SH-SY5Y (cell line): ENCODE measurements at regions not wholly inside any gene's neighbourhood (a gene's known extent, or its start where the extent isn't known, plus 50 kb on each side); places are given as distances from the start of the nearest gene placed in this dataset.

Source experiments
- GATA2 ChIP-seq: IDR thresholded peaks from 2 replicates; pipeline ENCODE4 v1.6.1; 2011; ENCODE audit warnings: mild to moderate bottlenecking, low read depth, low read length
- GATA3 ChIP-seq: IDR thresholded peaks from 2 replicates; pipeline ENCODE4 v1.6.1; 2011; ENCODE audit warnings: low read depth, mild to moderate bottlenecking, low read length, moderate library complexity

DNA sequence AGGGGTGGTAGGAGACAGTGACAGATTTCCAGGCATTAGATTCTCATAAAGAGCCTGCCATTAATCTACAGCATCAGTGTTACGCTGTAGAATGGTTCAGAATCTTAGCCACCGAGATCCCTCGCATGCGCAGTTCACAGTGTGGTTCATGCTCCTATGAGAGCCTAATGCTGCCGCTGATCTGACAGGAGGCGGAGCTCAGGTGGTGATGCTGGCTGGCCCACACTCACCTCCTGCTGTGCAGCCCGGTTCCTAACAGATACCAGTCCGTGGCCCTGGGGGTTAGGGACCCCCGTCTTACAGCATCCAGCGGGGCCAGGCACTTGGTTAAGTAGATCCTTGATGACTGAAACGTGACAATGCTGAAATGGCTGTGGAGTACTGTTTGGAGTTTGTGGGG is 163.6 kb upstream of the C1orf21 start:
- TF ChIP-seq GATA2 (no peak), GATA3 (no peak)

DNA sequence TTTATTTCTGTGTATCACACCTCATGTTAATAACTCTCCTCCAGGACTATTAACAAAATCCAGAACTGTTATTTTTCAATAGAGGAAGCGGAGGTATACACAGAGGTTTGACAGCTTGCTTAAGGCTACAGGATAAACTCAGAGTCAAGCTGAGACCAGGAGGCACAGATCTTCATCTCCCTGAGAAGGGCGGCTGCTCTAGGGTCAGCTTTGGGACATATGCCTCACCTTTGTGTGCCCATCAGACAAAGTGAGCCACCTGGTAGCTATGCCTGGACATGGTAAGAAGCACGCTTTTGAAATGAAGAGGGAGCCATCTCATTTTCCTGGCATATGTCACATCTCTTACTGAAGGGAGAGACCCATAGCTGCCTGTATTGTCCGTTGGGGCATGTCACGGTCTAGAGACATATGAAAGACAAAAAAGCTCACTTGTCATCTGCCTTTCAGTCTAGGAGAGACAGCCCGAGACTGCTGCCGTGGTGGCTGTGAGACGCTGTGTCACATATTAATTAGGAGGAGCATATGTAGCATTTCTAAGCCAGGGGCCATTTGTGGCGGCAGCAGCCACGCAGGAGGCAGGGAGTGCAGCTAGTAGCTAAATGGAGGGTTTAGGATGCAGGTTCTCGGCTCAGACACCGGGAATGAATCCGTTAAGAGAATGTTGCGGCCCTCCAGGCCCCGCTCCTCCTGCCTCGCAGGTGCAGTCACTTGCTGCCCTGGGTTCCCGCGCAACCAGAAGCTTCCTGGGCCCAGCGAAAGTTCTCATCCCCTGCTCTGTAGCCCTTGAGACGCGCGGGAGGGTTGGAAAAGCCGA is 161.3 kb upstream of the C1orf21 start:
- no peak for TF ChIP-seq GATA2
- no peak for TF ChIP-seq GATA3

DNA sequence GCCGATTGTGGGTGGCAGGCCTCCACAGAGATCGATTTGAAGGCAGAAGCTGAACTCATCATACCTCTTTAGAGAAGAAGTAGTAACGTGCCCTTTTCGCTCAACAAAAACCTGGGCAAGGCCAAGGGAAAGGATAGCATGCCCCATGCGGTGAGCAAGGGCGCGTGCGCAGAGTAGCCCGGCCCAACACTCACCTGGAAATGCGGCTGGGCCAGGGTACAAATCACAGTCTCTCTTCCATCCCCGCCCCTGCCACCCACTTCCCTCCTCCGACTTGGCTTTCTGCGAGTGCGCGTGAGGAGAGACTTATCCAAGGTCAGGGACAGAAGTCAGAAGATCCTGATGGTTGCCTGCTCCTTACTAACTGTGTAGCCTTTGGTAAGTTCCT is 160.7 kb upstream of the C1orf21 start:
- TF ChIP-seq GATA3 (no peak), GATA2 (no peak)

DNA sequence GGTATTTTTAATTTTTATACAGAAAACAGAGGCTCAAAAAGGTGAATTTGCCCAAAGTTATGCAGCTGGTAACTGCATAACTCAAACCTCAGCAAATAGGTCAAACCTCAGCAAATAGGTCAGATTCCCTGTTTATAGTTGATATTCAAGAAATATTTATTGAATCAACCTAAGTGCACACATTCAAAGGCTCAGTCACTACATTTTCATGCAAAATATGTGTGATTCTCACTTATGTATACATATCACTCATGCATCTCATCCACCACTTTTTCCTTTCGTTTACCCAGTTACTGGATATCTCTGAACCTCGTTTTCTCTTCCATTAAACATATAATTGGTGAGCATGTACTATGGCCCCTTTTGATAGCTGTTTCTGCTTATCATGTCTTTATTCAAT is 158.3 kb upstream of the C1orf21 start:
- TF ChIP-seq GATA2 (no peak), GATA3 (no peak)

DNA sequence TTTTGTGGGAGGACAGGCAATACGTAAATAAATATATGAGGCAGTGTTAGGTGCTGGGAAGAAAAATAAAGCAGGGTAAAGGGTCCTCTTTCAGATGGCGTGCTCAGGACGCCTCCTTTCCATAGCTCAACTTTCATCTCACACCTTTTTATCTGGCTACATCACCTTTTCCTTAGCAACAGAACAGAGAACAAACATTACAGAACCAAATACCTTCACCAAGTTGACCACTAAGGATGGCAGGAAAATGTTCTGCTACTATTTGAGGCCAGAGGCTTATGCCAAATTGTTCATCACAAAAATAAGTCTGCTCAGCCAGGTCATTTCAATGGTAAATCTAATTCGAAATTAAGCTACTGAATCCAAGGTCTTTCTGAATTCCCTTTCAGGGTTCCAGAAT is 149.2 kb upstream of the C1orf21 start:
- TF ChIP-seq GATA3 = no peak
- TF ChIP-seq GATA2 = no peak

DNA sequence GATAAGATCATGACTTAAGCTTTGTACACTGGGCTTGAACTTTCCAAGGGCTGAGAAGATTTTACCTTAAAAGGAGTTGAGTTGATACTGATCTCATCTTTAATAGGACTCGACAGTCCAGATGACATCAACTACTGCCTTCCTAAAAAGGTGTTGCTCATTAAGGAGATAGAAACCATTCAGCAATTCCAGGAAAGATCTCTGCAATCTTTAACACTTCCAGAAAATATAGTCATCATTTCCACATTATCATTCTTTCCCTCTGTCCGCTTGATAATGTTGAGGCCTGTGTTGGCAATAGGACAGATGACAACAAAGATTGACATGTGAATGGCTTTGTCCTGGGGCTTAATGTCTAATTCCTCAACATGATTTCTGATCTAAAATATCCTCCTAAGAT is 145.4 kb upstream of the C1orf21 start:
- no peak for TF ChIP-seq GATA3
- no peak for TF ChIP-seq GATA2

DNA sequence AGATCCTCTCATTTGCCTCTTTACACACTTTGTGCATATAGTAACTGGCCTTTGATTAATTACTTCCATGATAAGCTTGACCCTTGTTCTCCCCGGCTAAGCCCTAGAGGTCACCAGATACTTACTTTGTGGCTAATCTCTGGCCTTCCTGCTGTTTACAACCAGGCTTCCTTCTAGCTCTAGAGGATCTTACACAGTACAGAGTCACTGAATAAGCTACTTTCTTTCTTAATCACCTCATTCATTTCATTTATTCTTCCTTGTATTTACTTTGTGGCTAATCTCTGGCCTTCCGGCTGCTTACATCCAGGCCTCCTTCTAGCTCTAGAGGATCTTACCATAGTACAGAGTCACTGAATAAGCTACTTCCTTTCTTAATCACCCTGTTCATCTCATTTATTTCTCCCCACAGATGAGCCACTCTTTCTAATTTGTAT is 144.3 kb upstream of the C1orf21 start:
- TF ChIP-seq GATA3 (no peak), GATA2 (no peak)

DNA sequence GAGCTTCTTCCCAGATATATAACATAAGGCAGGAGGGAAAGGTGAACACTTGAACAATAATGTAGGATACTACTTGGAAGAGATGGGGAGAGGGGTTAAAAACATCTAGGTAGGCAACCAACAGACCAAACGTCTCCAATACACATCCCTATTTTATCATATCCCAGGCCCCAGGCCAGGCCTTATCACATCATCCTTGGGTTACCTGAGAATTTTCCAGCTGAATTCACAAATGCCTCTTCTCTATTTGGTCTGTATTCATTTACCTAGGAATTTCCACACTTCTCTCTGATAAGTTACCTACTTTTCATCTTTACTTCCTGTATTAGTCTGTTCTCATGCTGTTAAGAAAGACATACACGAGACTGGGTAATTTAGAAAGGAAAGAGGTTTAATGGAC is 141.9 kb upstream of the C1orf21 start:
- TF ChIP-seq GATA2 (no peak), GATA3 (no peak)

DNA sequence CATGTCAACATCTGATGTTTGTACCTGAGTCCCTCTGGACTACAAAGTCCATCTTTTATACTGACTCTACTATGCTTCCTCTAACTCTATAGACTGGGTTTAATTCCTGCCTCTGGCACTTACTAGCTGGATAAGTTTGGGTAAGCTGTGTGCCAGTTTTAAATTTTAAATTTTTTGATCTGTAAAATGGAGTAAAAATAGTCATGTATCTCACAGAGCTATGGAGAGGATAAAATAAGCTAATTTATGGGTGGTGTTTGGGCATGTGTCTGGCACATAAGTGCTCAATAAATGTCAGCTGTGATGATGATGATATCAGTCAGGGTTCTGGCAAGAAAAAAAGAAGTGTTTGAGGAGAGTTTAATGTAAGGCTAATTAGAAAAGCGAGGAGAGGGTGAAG is 139.2 kb upstream of the C1orf21 start:
- TF ChIP-seq GATA3 (no peak), GATA2 (no peak)

DNA sequence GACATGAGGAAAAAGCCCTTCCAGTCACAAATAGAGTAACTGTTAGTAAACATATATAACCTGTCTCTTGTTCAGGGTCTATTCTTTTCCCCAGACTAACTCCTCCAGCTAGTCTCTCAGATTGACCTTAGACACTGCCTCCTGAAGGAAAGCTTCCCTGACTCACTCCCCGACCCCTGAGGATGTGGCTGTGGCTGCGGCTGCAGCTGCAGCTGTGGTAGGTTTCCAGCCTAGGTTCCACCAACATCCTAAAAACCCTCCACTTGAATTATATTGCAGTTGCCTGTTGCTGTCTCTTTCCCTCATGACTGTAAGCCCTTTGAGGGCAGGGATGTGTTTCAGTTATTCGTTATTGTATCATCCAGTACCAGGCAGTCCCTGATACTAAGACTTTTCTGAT is 132.9 kb upstream of the C1orf21 start:
- TF ChIP-seq GATA3 (no peak), GATA2 (no peak)

DNA sequence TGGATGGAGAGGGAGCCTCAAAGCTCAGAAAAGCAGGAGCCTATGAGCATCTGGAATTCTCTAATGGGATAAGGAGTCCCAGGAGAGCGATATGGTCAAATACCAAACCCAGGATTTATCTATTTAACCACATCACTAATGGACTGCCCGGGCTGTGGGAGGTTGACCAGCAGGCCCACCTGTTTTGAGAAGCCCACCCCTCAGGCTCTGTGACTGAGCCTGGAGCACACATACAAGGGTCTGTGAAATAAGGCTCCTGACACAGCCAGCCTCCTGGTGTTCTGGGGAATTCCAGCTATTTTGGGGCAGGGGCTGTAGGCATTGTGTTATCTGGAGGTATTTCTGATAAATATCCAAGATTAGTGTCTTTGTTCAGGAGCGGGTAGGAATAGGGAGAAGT is 132.0 kb upstream of the C1orf21 start:
- no peak for TF ChIP-seq GATA3
- no peak for TF ChIP-seq GATA2

DNA sequence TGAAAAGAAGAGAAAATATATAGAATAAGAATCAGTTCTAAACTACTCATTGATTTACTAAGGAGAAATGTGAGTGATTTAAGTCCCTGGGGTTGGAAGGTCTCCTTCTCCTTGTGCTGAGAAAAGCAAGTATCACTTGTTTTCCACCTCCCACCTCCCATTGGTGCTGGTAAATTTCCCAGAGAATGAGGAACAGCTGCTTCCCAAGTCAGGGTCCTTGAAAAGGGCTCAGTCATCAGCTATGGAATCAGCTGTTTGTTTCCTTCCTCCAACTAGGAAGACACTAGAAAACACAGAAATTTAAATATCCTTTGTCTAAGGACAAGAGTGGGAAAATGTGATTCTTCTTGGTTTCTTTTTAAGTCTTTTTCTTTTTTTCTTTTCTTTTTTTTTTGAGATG is 131.3 kb upstream of the C1orf21 start:
- TF ChIP-seq GATA2 = no peak
- TF ChIP-seq GATA3 = no peak

DNA sequence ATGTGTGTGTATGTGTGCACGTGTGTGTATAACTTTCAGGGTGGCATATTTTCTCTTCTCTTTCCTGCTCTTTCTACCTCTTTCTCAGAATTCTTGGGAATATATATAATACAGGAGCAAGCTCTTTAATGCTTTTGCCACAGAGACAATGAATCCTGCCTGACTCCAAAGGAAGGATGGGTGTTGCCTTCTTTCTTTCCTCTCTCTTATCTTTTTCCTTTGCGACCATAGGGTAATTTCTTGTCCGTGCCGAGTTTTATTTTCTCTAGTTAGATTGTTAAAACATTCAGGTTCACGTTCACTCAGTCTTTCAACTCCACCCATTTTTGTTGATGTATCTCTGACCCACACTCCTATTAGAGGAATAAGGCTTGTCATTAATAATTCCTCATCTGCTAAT is 129.0 kb upstream of the C1orf21 start:
- TF ChIP-seq GATA2 (no peak), GATA3 (no peak)

DNA sequence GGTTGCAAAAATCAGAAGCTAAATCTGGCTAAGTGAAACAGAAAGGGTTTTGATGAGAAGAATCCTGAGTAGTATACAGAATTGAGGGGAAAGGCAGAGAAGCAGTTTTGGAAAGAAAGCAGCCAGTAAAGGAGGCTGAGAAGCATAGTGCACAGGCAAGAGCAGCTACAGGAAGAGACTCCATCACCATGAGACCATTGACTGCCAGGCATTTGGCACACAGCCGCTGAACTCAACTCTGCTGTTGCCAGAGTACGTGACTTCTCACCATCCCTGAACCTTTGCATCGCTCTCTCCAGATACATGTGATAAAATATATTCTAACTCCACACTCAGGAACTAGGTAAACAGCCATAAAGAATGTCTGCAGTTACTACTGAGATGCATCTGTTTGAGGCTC is 128.3 kb upstream of the C1orf21 start:
- TF ChIP-seq GATA2 (no peak), GATA3 (no peak)

DNA sequence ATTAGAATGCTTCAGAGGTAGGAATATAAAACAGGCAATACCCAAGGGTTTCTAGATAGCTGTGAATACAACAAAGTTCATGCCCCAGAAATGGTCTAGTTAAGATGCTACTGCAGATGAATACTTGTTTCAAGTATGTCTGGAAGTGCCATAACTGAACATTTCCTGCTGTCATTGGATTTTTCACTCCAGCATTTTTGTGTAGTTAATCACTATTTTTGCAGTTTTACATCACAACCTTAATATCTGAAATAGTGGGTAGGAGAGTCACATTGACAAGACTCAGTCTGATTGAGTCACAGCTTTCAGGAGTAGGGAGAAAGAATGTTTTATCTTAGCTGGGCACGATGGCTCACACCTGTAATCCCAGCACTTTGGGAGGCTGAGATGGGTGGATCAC is 126.4 kb upstream of the C1orf21 start:
- TF ChIP-seq GATA3 (no peak), GATA2 (no peak)

DNA sequence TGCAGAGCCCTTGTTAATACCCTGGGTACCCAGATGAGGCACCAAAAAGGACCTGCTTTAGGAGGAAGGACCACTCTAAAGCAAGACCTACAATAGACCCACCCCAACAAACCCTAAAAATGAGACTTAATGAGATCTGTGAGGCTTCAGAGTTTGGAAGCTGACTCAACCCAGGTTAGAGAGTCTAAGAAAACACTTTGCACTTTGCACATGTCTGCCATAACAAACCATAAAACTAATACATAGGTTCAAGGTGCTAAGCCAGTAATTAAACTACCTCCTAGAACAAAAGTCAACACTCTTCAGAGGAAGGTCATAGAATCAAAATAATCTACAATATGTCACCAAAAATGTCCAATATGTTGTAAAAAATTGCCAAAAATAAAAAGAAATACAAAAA is 124.7 kb upstream of the C1orf21 start:
- TF ChIP-seq GATA2 (no peak), GATA3 (no peak)
